Mammary epithelial cell (primary cell): ENCODE measurements at regions not wholly inside any gene's neighbourhood (a gene's known extent, or its start where the extent isn't known, plus 50 kb on each side); places are given as distances from the start of the nearest gene placed in this dataset.

Source experiments
- CTCF ChIP-seq, 2 donors: IDR thresholded peaks in 1 of 2; conservative IDR thresholded peaks in 1 of 2; 2 replicates each; pipeline ENCODE4 v1.5.1; 2011 to 2012; ENCODE audit warnings: inconsistent platforms in 2 of 2, low read length in 2 of 2, mild to moderate bottlenecking in 2 of 2, control low read depth in 1 of 2, low read depth in 1 of 2; ENCODE audit not compliant: insufficient read depth in 1 of 2; ENCODE audit errors: extremely low read depth in 1 of 2
- EZH2 ChIP-seq: IDR thresholded peaks from 2 replicates; pipeline ENCODE4 v1.6.1; 2012; ENCODE audit warnings: low read length, inconsistent platforms, borderline replicate concordance

- TF ChIP-seq CTCF (conservative IDR thresholded peaks at IDR 0.05 in 1 of 2, IDR thresholded peaks at IDR 0.05 in 1 of 2; ENCODE audit: extremely low read depth in 1 of 2, insufficient read depth in 1 of 2, low read depth in 1 of 2, low read length in 2 of 2) (no peak), EZH2 (no peak)
Observed at GRCh38 chr12:102342281-102343006, 137.9 kb downstream of the IGF1 start.
